H1 (cell line): ENCODE measurements at regions not wholly inside any gene's neighbourhood (a gene's known extent, or its start where the extent isn't known, plus 50 kb on each side); places are given as distances from the start of the nearest gene placed in this dataset.

Source experiments
- CTCF ChIA-PET: fragments of 300-600 bp; sonication (Branson Sonifier 250); formaldehyde crosslinking; loops from one replicate; lab custom pipeline; 2021; ENCODE audit not compliant: partially characterized antibody; lab: Charles Lee
- POLR2A ChIA-PET: fragments of 300-600 bp; sonication (Branson Sonifier 250); formaldehyde crosslinking; loops from one replicate; lab custom pipeline; 2021; ENCODE audit warnings: inconsistent platforms; ENCODE audit not compliant: partially characterized antibody; lab: Charles Lee
- DNase-seq, 2 experiments: peaks; one replicate each; pipeline versions ENCODE4 v3.0.0 to v3.0.0-alpha.2; 2010 to 2022; ENCODE audit warnings: low spot score in 2 of 2, low read depth in 1 of 2, mixed read lengths in 1 of 2
- FAIRE-seq: peaks from 2 replicates; lab custom pipeline; 2011; peaks lifted over from hg19 to GRCh38; lab: Jason Lieb, UNC
- H2AFZ ChIP-seq: 2 replicates; pipeline ENCODE4 v1.8.1; 2012; ENCODE audit warnings: low read length, inconsistent platforms
- H2AK5ac ChIP-seq: 2 replicates; pipeline ENCODE4 v1.6.1; 2013; ENCODE audit warnings: low read depth, low read length
- H2BK120ac ChIP-seq: replicated peaks from 2 replicates; pipeline ENCODE3; 2013; ENCODE audit warnings: low read depth, low read length, inconsistent platforms
- H2BK12ac ChIP-seq: 2 replicates; pipeline ENCODE4 v1.6.1; 2013; ENCODE audit warnings: low read depth, low read length
- H2BK15ac ChIP-seq: 2 replicates; pipeline ENCODE4 v1.6.1; 2013; ENCODE audit warnings: low read length
- H2BK20ac ChIP-seq: 2 replicates; pipeline ENCODE4 v1.6.1; 2013; ENCODE audit warnings: low read length
- H2BK5ac ChIP-seq: 2 replicates; pipeline ENCODE4 v1.6.1; 2013; ENCODE audit warnings: low read depth, low read length
- H3K14ac ChIP-seq: 2 replicates; pipeline ENCODE4 v1.6.1; 2013; ENCODE audit warnings: inconsistent platforms; ENCODE audit not compliant: insufficient read length
- H3K18ac ChIP-seq: 2 replicates; pipeline ENCODE4 v1.6.1; 2013; ENCODE audit warnings: low read length; ENCODE audit errors: extremely low read depth
- H3K23ac ChIP-seq: 2 replicates; pipeline ENCODE4 v1.6.1; 2013; ENCODE audit warnings: inconsistent platforms; ENCODE audit not compliant: insufficient read length
- H3K23me2 ChIP-seq: 2 replicates; pipeline ENCODE4 v1.6.1; 2013; ENCODE audit warnings: low read depth, low read length
- H3K27ac ChIP-seq: 2 replicates; pipeline ENCODE4 v1.6.1; 2011; ENCODE audit warnings: low read depth, low read length, inconsistent platforms
- H3K27me3 ChIP-seq, 4 experiments: replicated peaks in 1 of 4; 1 replicate in 1 of 4; 2 replicates in 3 of 4; pipeline versions ENCODE4 v1.6.1 to v1.8.1; 2011 to 2013; ENCODE audit warnings: low read length in 3 of 4, mild to moderate bottlenecking in 3 of 4, inconsistent platforms in 2 of 4, mixed read lengths in 2 of 4, moderate library complexity in 1 of 4; ENCODE audit not compliant: control insufficient read depth in 3 of 4, insufficient read depth in 3 of 4; ENCODE audit errors: extremely low read depth in 1 of 4
- H3K36me3 ChIP-seq, 4 experiments: 2 replicates each; pipeline versions ENCODE4 v1.6.1 to v1.8.1; 2011 to 2013; ENCODE audit warnings: mild to moderate bottlenecking in 4 of 4, low read length in 3 of 4, moderate library complexity in 2 of 4, control low read depth in 1 of 4, inconsistent platforms in 1 of 4; ENCODE audit not compliant: insufficient read depth in 4 of 4, control insufficient read depth in 2 of 4
- H3K4ac ChIP-seq: replicated peaks from 2 replicates; pipeline ENCODE3; 2013; ENCODE audit warnings: low read length, low read depth, mixed read lengths, inconsistent platforms; ENCODE audit not compliant: insufficient read length
- H3K4me1 ChIP-seq, 4 experiments: replicated peaks in 1 of 4; 1 replicate in 1 of 4; 2 replicates in 3 of 4; pipeline versions ENCODE4 v1.6.1 to v1.8.1; 2011 to 2013; ENCODE audit warnings: low read length in 3 of 4, inconsistent platforms in 2 of 4, mixed read lengths in 1 of 4; ENCODE audit not compliant: insufficient read depth in 4 of 4, control insufficient read depth in 3 of 4
- H3K4me2 ChIP-seq, 2 experiments: 2 replicates each; pipeline versions ENCODE4 v1.6.1 to v1.8.1; 2011 to 2013; ENCODE audit warnings: low read depth in 2 of 2, low read length in 2 of 2, control low read depth in 1 of 2, inconsistent platforms in 1 of 2, mild to moderate bottlenecking in 1 of 2; ENCODE audit not compliant: insufficient read depth in 1 of 2
- H3K4me3 ChIP-seq, 4 experiments: fragments of 200-600, 300-600 bp in 1 of 4; sonication (generic), shearing (Covaris generic), sonication (Bioruptor Twin) in 1 of 4; 2 replicates each; pipeline versions ENCODE4 v1.5.1 to v1.8.1; 2011 to 2016; ENCODE audit warnings: low read length in 4 of 4, low read depth in 3 of 4, control low read depth in 2 of 4, inconsistent platforms in 2 of 4, mild to moderate bottlenecking in 2 of 4, mixed read lengths in 1 of 4, moderate library complexity in 1 of 4; ENCODE audit not compliant: insufficient read depth in 2 of 4; ENCODE audit errors: extremely low read depth in 1 of 4
- H3K56ac ChIP-seq: replicated peaks from 2 replicates; pipeline ENCODE3; 2013; ENCODE audit warnings: low read depth, mild to moderate bottlenecking, mixed read lengths, low read length, inconsistent platforms; ENCODE audit not compliant: insufficient read length
- H3K79me1 ChIP-seq: 2 replicates; pipeline ENCODE4 v1.6.1; 2013; ENCODE audit warnings: low read depth, low read length, control low read depth
- H3K79me2 ChIP-seq, 2 experiments: 2 replicates each; pipeline versions ENCODE4 v1.6.1 to v1.8.1; 2012 to 2013; ENCODE audit warnings: low read length in 2 of 2, mild to moderate bottlenecking in 2 of 2, inconsistent platforms in 1 of 2; ENCODE audit not compliant: insufficient read depth in 2 of 2, control insufficient read depth in 1 of 2
- H3K9ac ChIP-seq, 4 experiments: replicated peaks in 1 of 4; 1 replicate in 1 of 4; 2 replicates in 3 of 4; pipeline versions ENCODE4 v1.6.1 to v1.8.1; 2011 to 2013; ENCODE audit warnings: low read depth in 3 of 4, low read length in 3 of 4, control low read depth in 2 of 4, mild to moderate bottlenecking in 2 of 4, moderate library complexity in 2 of 4, inconsistent platforms in 1 of 4; ENCODE audit errors: extremely low read depth in 1 of 4
- H3K9me3 ChIP-seq, 2 experiments: 2 replicates each; pipeline versions ENCODE4 v1.6.1 to v1.8.1; 2012 to 2013; ENCODE audit warnings: mild to moderate bottlenecking in 2 of 2, moderate library complexity in 2 of 2, control low read depth in 1 of 2, inconsistent platforms in 1 of 2, low read depth in 1 of 2, low read length in 1 of 2, mixed read lengths in 1 of 2; ENCODE audit not compliant: insufficient read depth in 2 of 2
- H4K20me1 ChIP-seq, 2 experiments: replicated peaks in 1 of 2; 2 replicates each; pipeline versions ENCODE3 to v1.8.1; 2011 to 2013; ENCODE audit warnings: inconsistent platforms in 2 of 2, low read length in 2 of 2, mild to moderate bottlenecking in 1 of 2; ENCODE audit not compliant: insufficient read depth in 2 of 2, control insufficient read depth in 1 of 2
- H4K5ac ChIP-seq: 2 replicates; pipeline ENCODE4 v1.6.1; 2013; ENCODE audit warnings: low read length, low read depth, mixed read lengths, inconsistent platforms; ENCODE audit not compliant: insufficient read length
- H4K8ac ChIP-seq: 2 replicates; pipeline ENCODE4 v1.8.0; 2013; ENCODE audit warnings: mild to moderate bottlenecking, moderate library complexity, low read length, inconsistent platforms; ENCODE audit not compliant: insufficient read depth; ENCODE audit errors: extremely low read depth
- H4K91ac ChIP-seq: replicated peaks from 2 replicates; pipeline ENCODE3; 2013; ENCODE audit warnings: low read length, mixed read lengths, inconsistent platforms; ENCODE audit not compliant: insufficient read length
- ATF3 ChIP-seq: IDR thresholded peaks from 2 replicates; pipeline ENCODE4 v1.6.1; 2011; ENCODE audit warnings: low read depth, mild to moderate bottlenecking, low read length; ENCODE audit not compliant: insufficient read depth
- CBX8 ChIP-seq: fragments of 300-800, 300-1000 bp; sonication (generic); IDR thresholded peaks from 2 replicates; pipeline ENCODE4 v1.7.1; 2016; ENCODE audit warnings: low read depth, low read length, borderline replicate concordance
- CEBPB ChIP-seq: IDR thresholded peaks from 2 replicates; pipeline ENCODE4 v1.6.1; 2012; ENCODE audit warnings: low read depth, low read length
- CHD2 ChIP-seq: IDR thresholded peaks from 2 replicates; pipeline ENCODE4 v1.6.1; 2012; ENCODE audit warnings: low read length, improper control_type of control experiment
- CREB1 ChIP-seq: IDR thresholded peaks from 2 replicates; pipeline ENCODE4 v1.6.1; 2012; ENCODE audit warnings: inconsistent platforms
- FOSL1 ChIP-seq: IDR thresholded peaks from 2 replicates; pipeline ENCODE4 v1.6.1; 2011; ENCODE audit warnings: mild to moderate bottlenecking, low read depth, low read length, moderate library complexity; ENCODE audit not compliant: insufficient read depth
- HDAC2 ChIP-seq, 2 experiments: fragments of 300-600 bp in 1 of 2; sonication (generic) in 1 of 2; IDR thresholded peaks; 2 replicates each; pipeline ENCODE4 v1.6.1; 2011 to 2012; ENCODE audit warnings: low read depth in 2 of 2, low read length in 2 of 2, mild to moderate bottlenecking in 2 of 2, moderate library complexity in 2 of 2, borderline replicate concordance in 1 of 2, inconsistent platforms in 1 of 2
- JUND ChIP-seq: IDR thresholded peaks from 2 replicates; pipeline ENCODE4 v1.6.1; 2011; ENCODE audit warnings: mild to moderate bottlenecking, improper control_type of control experiment, low read length
- KDM5A ChIP-seq: fragments of 200-600 bp; IDR thresholded peaks from 2 replicates; pipeline ENCODE4 v1.7.1; 2012; ENCODE audit warnings: mild to moderate bottlenecking, low read length, inconsistent platforms, mixed read lengths
- MAFK ChIP-seq: IDR thresholded peaks from 2 replicates; pipeline ENCODE4 v1.6.1; 2012; ENCODE audit warnings: low read depth, mild to moderate bottlenecking, improper control_type of control experiment, low read length
- PHF8 ChIP-seq: fragments of 200-600 bp; sonication (generic); conservative IDR thresholded peaks from 2 replicates; pipeline ENCODE4 v1.7.1; 2012; ENCODE audit warnings: low read depth, mild to moderate bottlenecking, inconsistent platforms, low read length, moderate library complexity
- SP4 ChIP-seq: IDR thresholded peaks from 2 replicates; pipeline ENCODE4 v1.6.1; 2012; ENCODE audit warnings: low read length, inconsistent platforms
- TEAD4 ChIP-seq: IDR thresholded peaks from 2 replicates; pipeline ENCODE4 v1.6.1; 2012; ENCODE audit warnings: low read depth, low read length, inconsistent platforms, mixed read lengths
- WGBS, 2 experiments: shearing (Covaris generic) in 1 of 2; methylation state at CpG; one replicate each; pipeline versions ENCODE4 v1.1.6 to v1.1.7; 2013 to 2015; ENCODE audit warnings: low lambda C conversion rate in 2 of 2, mixed read lengths in 2 of 2, inconsistent platforms in 1 of 2, low coverage in 1 of 2, missing lambda C conversion rate in 1 of 2; ENCODE audit not compliant: insufficient replicate concordance in 2 of 2, insufficient coverage in 1 of 2, insufficient read length in 1 of 2; ENCODE audit errors: extremely low coverage in 1 of 2, missing lambda C conversion rate in 1 of 2; 5-methylcytosine and 5-hydroxymethylcytosine counted together

DNA sequence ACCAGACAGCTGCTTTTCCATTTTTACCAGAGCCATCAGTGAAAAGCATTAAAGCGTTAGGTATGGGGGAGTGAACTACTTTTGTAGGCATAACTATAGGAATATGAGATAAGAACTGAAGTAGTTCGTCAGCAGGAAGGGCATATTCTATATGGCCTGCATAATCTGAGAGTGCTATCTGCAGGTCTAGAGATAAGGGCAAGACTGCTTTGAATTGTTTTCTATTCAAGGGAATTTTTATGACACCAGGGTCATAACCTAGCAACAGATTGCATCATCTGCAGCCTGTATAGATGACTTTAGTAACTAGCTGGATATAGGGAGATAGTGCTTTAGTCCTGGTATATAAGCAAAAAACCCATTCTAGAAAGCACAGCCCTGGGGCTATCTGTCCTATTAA lies 437.3 kb upstream of the HTR1E start:
- H3K9me3 ChIP-seq, result peaks cover 17 to 20% of the 10 kb centered on the region in 2 experiments
- no peak overlapping the region for H4K8ac ChIP-seq
- no peaks in the 10 kb centered on the region for H4K20me1 ChIP-seq
- DNase-seq (no peak), FAIRE-seq (no peak)
- H3K56ac ChIP-seq, result no peak overlapping the region
- no peak overlapping the region for H3K4me3 ChIP-seq
- H2BK120ac ChIP-seq, result no peak overlapping the region
- H3K79me2 ChIP-seq, result no peaks in the 10 kb centered on the region
- no peak overlapping the region for H2BK12ac ChIP-seq
- H2BK20ac ChIP-seq, result no peak overlapping the region
- no peak overlapping the region for H3K18ac ChIP-seq
- H2BK15ac ChIP-seq, result no peak overlapping the region
- no peaks in the 10 kb centered on the region; a peak in 1 of 8 replicates for H3K36me3 ChIP-seq
- no peaks in the 10 kb centered on the region for H3K23me2 ChIP-seq
- no peaks in the 10 kb centered on the region for H3K27me3 ChIP-seq
- H2AK5ac ChIP-seq, result no peak overlapping the region
- H3K4me2 ChIP-seq, result no peak overlapping the region
- H2AFZ ChIP-seq, result no peak overlapping the region
- H3K9ac ChIP-seq, result no peak overlapping the region
- no peak overlapping the region for H3K4ac ChIP-seq
- no peak overlapping the region for H3K27ac ChIP-seq
- no peak overlapping the region for H3K23ac ChIP-seq
- WGBS, 2 experiments, result 83% methylated on average over 2 of the region's 2 CpGs; no CpG with 5 or more reads in 1 of the 2 experiments
- H3K79me1 ChIP-seq, result no peaks in the 10 kb centered on the region
- no peak overlapping the region for H4K5ac ChIP-seq
- no peak overlapping the region for H3K14ac ChIP-seq
- H4K91ac ChIP-seq, result no peak overlapping the region
- no peak overlapping the region for H2BK5ac ChIP-seq
- no peaks in the 10 kb centered on the region for H3K4me1 ChIP-seq
- CTCF ChIA-PET, result interaction anchor here (0.6 kb wide), 1 partner anchor 822 kb away, joined by 3 read pairs; no protein-coding TSS in a partner anchor
- POLR2A ChIA-PET, result no interaction called here
- TF ChIP-seq CHD2 (no peak), SP4 (no peak), ATF3 (no peak), JUND (no peak), HDAC2 (IDR thresholded peaks at IDR 0.05; ENCODE audit: borderline replicate concordance in 1 of 2, low read depth in 2 of 2, low read length in 2 of 2) (no peak), CEBPB (no peak), MAFK (no peak), TEAD4 (no peak), KDM5A (no peak), CBX8 (no peak), PHF8 (no peak), CREB1 (no peak), FOSL1 (no peak)
